HG03060 (cell line): ENCODE measurements at regions not wholly inside any gene's neighbourhood (a gene's known extent, or its start where the extent isn't known, plus 50 kb on each side); places are given as distances from the start of the nearest gene placed in this dataset.
"Not testable (repeated sequence)": the region's sequence is repeated elsewhere in the genome, so short reads cannot be mapped to it uniquely, and the experiment has no call there.

Experiments
- ATAC-seq: cut with Tn5 transposase; IDR thresholded peaks from one replicate; pipeline ENCODE4 v1.9.1; 2021; ENCODE audit warnings: low read depth, moderate number of reproducible peaks; ENCODE audit not compliant: unreplicated experiment

DNA sequence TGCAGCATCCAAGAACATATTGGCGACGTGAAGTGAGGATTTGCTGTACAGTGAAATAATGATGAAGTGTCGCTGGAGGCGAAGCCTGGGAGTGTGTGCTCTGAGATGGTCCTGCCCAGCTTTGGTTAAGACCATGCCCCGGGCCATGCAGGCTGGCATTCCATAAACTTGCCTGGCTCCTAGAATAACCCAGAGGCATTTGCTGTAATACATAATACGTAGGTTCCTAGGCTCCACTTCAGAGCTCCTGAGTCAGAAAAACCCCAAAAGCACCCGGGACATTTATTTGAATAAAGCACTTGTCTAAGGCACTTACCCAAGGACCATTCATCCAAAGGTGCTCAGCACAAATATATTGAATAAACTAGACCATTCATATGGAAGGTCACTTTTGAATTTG lies 279.3 kb downstream of the ABCC12 start:
- ATAC-seq, result no peak

DNA sequence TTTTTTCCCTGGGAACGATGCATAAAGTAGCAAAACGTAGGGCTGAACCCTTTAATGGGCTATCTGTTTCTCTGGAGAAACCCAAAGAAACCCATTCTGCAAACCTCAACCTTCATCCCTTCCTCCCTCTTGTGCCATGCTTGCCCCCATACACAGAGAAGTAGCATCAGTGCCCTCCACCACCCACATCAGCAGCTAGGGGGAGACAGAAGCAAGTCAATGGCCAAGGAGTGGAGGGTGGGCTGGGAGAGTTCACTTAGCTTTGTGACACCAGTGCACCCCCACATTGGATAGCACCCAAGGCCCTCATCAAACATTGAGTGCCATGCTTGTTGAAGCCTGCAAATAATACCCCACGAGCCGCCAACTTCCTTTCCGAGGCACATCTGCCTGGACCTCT lies 282.4 kb downstream of the ABCC12 start:
- no peak for ATAC-seq

DNA sequence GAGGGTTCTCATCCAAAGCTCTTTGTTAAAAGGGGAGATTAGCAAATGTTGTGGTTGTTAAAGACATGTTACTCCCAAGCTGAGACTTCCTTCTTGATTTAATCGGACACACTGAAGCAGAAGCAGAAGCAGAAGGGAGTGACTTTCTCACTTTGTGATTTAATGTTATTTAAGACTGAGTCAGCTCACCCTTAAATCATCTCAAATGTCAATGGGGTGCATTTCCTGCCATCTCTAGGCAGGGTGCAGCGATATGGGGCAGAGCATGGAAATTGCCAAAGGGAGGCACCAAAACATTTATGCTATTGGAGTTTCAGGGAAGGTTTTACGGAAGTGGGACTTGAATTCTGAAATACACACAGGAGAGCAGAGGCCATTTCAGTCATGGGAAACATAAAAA lies 283.6 kb downstream of the ABCC12 start:
- ATAC-seq, result no peak

GRCh38 chr16:47866423-47866822 lies 289.4 kb downstream of the ABCC12 start:
- ATAC-seq, result no peak

- ATAC-seq, result no peak
Measured at GRCh38 chr16:47865337-47865855, 290.4 kb downstream of the ABCC12 start.

GRCh38 chr16:47864262-47864661 lies 291.5 kb downstream of the ABCC12 start:
- ATAC-seq, result not testable (repeated sequence)

- no peak for ATAC-seq
Measured at GRCh38 chr16:47861999-47862398, 293.8 kb downstream of the ABCC12 start.

GRCh38 chr16:47858333-47858982 lies 297.3 kb downstream of the ABCC12 start:
- no peak for ATAC-seq

DNA sequence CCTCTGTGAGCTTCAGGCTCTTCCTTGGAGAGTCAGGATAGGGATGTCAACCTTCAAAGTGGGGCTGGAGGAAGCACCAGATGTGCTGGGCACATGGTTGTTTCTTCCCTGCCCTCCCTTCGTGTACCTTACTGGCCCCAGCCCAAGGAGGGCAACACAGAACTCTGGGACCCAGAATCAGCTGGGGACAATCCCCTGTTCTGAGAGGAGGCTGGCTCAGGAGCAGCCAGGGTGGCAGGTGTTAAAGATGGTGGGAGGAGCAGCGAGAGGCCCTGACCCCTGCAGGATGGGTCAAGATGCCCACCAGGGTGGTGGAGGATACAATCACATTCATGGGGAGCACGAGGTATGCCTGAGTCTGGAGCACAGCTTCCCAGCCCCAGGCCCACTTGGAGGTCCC lies 300.4 kb downstream of the ABCC12 start:
- ATAC-seq, result no peak

- ATAC-seq, result no peak
Measured at GRCh38 chr16:47854737-47855136, 301.1 kb downstream of the ABCC12 start.

GRCh38 chr16:47852991-47853390 lies 302.8 kb downstream of the ABCC12 start:
- no peak for ATAC-seq

DNA sequence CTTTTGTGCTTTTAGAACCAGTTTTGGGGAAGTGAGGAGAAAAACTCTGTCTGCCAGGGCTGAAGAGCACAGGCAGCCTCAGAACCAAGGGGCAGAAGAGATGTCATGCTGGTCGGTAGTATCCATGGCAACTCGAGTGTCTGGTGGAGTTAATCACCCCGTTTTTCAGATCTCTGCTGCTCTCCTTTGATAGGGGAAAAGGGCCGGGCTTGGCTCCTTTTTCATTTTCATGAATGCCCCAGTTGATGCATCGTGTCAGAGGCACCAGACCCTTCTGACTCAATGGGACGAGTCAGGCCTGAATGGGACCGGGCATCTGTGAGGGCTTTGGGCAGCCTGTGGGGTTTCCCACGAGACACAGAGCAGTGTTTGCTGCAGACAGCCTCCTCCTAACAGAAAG lies 304.6 kb downstream of the ABCC12 start:
- ATAC-seq, result no peak

DNA sequence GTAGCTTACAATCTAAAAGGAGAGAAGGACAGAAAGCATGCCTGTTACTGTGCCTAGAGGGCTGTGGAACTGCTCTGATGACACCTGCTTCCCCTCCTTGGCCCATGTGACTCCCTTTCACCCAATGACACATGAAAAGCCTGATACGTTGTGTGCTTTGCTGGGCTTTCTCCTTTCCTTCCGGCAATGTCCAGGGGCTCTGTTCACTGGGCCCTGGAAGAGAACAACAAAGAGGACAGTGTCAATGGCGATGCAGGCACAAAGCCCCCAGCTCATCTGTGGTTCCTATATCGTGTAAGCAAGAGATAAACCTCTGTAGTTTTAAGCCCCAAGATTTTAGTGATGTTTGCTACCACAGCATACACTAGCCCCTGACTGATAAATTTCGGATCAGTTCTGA lies 306.1 kb downstream of the ABCC12 start:
- no peak for ATAC-seq

- no peak for ATAC-seq
Measured at GRCh38 chr16:47848421-47849109, 307.2 kb downstream of the ABCC12 start.

DNA sequence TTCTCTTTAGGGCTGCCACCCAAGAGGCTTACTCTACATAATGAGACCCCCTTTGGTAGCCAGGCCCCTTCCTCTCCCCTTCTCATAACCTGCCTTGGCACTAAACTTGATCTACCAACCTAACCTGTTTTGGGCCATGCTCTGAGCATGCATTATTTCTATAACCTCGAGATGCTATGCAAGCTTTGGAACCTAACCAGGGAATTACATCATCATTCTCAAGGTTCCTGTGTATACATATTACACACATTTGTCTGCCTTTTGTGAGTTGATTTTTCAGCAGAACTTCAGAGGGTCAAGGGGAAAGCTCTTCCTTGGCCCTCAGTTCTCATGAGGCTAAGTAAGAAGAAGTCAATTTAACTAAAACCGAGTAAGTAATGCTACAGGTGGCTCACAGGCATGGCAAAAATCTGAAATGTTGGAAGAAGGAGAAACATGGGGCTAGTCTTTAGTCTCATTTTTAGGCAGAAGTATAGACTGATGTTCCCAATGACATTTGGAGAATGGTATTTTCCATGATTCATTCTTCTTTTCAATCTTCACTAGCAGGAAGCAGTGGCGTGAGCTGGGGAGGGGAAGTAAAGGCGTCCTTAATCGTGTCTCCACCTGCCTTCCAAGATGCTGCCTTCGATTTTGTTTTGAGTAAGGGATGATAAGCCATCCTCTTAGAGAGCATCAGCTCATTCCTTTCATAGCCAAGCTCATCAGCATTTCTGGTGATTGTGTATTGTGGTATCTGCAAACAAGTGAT lies 308.4 kb downstream of the ABCC12 start:
- no peak for ATAC-seq

GRCh38 chr16:47834485-47835024 lies 321.2 kb downstream of the ABCC12 start:
- ATAC-seq, result no peak

DNA sequence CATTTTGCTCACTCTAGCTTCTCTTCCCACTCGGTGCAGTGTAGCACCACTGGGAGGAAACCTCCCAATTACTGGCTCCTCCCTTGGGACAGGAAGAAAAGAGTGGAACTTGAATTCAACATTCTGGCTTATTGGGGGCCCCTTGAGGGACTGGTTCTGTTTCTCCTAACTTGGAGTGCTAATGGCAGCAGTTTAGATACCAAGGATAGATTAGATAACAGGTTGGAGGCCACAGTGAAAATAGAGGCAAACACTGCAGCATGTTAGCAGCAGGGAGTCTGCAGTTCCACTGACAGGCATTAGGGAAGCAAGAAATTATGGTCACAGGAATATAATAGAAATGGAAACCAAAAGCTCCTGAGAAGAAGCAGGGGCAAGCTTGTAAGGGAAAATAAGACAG lies 322.0 kb downstream of the ABCC12 start:
- no peak for ATAC-seq

DNA sequence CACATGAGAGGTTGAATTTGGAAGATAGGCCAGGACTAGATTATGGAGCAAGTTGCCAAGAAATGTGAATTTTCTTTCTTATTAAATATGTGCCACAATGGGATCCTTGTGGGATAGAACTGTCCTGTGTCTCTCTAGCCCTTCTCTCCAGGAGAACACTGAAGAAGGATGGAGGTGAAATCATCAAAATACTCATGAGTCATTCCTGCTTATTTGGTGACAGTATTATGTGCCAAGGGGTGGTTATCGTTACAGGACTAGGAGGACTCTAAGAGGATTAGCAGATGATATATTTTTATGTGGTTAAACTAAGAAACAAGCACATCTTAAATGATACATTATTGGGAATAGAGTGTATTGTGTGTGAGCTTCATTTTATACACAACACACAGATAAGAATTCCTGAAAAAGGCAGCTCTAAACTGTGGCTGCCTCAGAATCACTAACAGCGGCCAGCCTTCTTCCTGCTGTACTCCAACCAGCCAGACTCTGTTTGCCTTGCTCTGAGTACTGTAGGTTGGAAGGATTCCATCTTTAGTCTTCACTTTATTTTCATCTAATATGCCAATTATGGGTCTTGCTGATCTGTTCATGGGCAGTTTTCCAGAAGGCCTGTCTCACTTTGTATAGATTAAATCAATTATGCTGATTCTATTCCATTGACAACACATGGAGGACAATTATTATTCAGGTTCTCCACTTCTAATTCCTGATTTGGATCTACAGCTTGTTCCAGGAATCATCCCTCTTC lies 325.8 kb downstream of the ABCC12 start:
- ATAC-seq, result no peak

GRCh38 chr16:47826070-47826469 lies 329.7 kb downstream of the ABCC12 start:
- ATAC-seq, result no peak

DNA sequence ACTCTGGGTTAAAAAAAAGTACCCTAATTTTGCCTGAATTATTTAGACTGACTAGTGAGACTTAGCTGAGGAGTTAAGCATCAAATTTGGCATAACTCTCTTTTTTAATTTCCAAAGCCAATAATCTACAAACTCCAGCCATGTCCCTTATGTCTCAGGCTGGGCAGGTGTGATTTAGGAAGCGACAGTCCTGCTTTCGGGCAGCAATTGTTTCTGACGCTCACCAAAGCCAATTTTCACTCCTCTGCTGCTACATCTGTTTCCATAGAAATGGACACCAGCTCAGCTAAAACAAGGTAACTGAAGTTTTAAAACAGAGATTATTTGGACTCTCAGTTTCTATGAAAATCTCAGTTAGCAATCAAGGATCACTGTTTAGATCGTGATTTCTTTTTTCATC lies 338.7 kb downstream of the ABCC12 start:
- ATAC-seq, result no peak

- no peak for ATAC-seq
Measured at GRCh38 chr16:47816511-47816910, 339.3 kb downstream of the ABCC12 start.
